GM12878 (cell line): ENCODE measurements at regions not wholly inside any gene's neighbourhood (a gene's known extent, or its start where the extent isn't known, plus 50 kb on each side); places are given as distances from the start of the nearest gene placed in this dataset.

Experiments used
- DPF2 ChIP-seq: fragments of 450-650 bp; IDR thresholded peaks from 2 replicates; pipeline ENCODE4 v1.6.1; 2017; ENCODE audit warnings: mild to moderate bottlenecking
- EZH2 ChIP-seq: IDR thresholded peaks from 2 replicates; pipeline ENCODE4 v1.6.1; 2012; ENCODE audit warnings: low read depth, mild to moderate bottlenecking, control low read depth, inconsistent platforms, low read length, borderline replicate concordance; ENCODE audit not compliant: control insufficient read depth
- MLLT1 ChIP-seq: fragments of 450-650 bp; IDR thresholded peaks from 2 replicates; pipeline ENCODE4 v1.6.1; 2016; ENCODE audit warnings: mild to moderate bottlenecking
- MXI1 ChIP-seq: fragments of 150-350 bp; IDR thresholded peaks from 2 replicates; pipeline ENCODE4 v1.6.1; 2011; ENCODE audit warnings: low read depth, mild to moderate bottlenecking, inconsistent platforms, low read length, improper control_type of control experiment
- RAD51 ChIP-seq: fragments of 450-650 bp; IDR thresholded peaks from 2 replicates; pipeline ENCODE4 v1.6.1; 2016; ENCODE audit warnings: moderate library complexity, mild to moderate bottlenecking, inconsistent platforms
- RFX5 ChIP-seq: IDR thresholded peaks from 2 replicates; pipeline ENCODE4 v1.6.1; 2011; ENCODE audit warnings: low read depth, low read length, improper control_type of control experiment
- ZNF622 ChIP-seq: fragments of 450-650 bp; IDR thresholded peaks from 2 replicates; pipeline ENCODE4 v1.6.1; 2017; ENCODE audit warnings: mild to moderate bottlenecking, inconsistent platforms
- TF ChIP-seq, protein P1 (sequence below): fragments of 450-650 bp; formaldehyde crosslinking; IDR thresholded peaks from 2 replicates; pipeline ENCODE4 v1.4.0; 2020; ENCODE audit warnings: mild to moderate bottlenecking, moderate library complexity
- TF ChIP-seq, protein P2 (sequence below): fragments of 450-650 bp; formaldehyde crosslinking; IDR thresholded peaks from 2 replicates; pipeline ENCODE4 v1.5.0; 2022; ENCODE audit warnings: mild to moderate bottlenecking, missing genetic modification characterization
- TF ChIP-seq, protein P3 (sequence below): fragments of 150-350 bp; IDR thresholded peaks from 2 replicates; pipeline ENCODE4 v1.6.1; 2016; ENCODE audit warnings: low read depth, low read length
- TF ChIP-seq, protein P4 (sequence below): fragments of 450-650 bp; IDR thresholded peaks from 2 replicates; pipeline ENCODE4 v1.6.1; 2017; ENCODE audit warnings: mild to moderate bottlenecking, moderate library complexity

- TF ChIP-seq, protein P1, sequence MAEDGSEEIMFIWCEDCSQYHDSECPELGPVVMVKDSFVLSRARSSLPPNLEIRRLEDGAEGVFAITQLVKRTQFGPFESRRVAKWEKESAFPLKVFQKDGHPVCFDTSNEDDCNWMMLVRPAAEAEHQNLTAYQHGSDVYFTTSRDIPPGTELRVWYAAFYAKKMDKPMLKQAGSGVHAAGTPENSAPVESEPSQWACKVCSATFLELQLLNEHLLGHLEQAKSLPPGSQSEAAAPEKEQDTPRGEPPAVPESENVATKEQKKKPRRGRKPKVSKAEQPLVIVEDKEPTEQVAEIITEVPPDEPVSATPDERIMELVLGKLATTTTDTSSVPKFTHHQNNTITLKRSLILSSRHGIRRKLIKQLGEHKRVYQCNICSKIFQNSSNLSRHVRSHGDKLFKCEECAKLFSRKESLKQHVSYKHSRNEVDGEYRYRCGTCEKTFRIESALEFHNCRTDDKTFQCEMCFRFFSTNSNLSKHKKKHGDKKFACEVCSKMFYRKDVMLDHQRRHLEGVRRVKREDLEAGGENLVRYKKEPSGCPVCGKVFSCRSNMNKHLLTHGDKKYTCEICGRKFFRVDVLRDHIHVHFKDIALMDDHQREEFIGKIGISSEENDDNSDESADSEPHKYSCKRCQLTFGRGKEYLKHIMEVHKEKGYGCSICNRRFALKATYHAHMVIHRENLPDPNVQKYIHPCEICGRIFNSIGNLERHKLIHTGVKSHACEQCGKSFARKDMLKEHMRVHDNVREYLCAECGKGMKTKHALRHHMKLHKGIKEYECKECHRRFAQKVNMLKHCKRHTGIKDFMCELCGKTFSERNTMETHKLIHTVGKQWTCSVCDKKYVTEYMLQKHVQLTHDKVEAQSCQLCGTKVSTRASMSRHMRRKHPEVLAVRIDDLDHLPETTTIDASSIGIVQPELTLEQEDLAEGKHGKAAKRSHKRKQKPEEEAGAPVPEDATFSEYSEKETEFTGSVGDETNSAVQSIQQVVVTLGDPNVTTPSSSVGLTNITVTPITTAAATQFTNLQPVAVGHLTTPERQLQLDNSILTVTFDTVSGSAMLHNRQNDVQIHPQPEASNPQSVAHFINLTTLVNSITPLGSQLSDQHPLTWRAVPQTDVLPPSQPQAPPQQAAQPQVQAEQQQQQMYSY = no peak
- TF ChIP-seq EZH2 (no peak), MLLT1 (no peak), DPF2 (no peak), RFX5 (no peak), MXI1 (no peak), RAD51 (no peak), ZNF622 (no peak)
- TF ChIP-seq, protein P2, sequence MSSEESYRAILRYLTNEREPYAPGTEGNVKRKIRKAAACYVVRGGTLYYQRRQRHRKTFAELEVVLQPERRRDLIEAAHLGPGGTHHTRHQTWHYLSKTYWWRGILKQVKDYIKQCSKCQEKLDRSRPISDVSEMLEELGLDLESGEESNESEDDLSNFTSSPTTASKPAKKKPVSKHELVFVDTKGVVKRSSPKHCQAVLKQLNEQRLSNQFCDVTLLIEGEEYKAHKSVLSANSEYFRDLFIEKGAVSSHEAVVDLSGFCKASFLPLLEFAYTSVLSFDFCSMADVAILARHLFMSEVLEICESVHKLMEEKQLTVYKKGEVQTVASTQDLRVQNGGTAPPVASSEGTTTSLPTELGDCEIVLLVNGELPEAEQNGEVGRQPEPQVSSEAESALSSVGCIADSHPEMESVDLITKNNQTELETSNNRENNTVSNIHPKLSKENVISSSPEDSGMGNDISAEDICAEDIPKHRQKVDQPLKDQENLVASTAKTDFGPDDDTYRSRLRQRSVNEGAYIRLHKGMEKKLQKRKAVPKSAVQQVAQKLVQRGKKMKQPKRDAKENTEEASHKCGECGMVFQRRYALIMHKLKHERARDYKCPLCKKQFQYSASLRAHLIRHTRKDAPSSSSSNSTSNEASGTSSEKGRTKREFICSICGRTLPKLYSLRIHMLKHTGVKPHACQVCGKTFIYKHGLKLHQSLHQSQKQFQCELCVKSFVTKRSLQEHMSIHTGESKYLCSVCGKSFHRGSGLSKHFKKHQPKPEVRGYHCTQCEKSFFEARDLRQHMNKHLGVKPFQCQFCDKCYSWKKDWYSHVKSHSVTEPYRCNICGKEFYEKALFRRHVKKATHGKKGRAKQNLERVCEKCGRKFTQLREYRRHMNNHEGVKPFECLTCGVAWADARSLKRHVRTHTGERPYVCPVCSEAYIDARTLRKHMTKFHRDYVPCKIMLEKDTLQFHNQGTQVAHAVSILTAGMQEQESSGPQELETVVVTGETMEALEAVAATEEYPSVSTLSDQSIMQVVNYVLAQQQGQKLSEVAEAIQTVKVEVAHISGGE (CRISPR knock-in tag) = no peak
- TF ChIP-seq, protein P3, sequence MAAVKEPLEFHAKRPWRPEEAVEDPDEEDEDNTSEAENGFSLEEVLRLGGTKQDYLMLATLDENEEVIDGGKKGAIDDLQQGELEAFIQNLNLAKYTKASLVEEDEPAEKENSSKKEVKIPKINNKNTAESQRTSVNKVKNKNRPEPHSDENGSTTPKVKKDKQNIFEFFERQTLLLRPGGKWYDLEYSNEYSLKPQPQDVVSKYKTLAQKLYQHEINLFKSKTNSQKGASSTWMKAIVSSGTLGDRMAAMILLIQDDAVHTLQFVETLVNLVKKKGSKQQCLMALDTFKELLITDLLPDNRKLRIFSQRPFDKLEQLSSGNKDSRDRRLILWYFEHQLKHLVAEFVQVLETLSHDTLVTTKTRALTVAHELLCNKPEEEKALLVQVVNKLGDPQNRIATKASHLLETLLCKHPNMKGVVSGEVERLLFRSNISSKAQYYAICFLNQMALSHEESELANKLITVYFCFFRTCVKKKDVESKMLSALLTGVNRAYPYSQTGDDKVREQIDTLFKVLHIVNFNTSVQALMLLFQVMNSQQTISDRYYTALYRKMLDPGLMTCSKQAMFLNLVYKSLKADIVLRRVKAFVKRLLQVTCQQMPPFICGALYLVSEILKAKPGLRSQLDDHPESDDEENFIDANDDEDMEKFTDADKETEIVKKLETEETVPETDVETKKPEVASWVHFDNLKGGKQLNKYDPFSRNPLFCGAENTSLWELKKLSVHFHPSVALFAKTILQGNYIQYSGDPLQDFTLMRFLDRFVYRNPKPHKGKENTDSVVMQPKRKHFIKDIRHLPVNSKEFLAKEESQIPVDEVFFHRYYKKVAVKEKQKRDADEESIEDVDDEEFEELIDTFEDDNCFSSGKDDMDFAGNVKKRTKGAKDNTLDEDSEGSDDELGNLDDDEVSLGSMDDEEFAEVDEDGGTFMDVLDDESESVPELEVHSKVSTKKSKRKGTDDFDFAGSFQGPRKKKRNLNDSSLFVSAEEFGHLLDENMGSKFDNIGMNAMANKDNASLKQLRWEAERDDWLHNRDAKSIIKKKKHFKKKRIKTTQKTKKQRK = no peak
- TF ChIP-seq, protein P4, sequence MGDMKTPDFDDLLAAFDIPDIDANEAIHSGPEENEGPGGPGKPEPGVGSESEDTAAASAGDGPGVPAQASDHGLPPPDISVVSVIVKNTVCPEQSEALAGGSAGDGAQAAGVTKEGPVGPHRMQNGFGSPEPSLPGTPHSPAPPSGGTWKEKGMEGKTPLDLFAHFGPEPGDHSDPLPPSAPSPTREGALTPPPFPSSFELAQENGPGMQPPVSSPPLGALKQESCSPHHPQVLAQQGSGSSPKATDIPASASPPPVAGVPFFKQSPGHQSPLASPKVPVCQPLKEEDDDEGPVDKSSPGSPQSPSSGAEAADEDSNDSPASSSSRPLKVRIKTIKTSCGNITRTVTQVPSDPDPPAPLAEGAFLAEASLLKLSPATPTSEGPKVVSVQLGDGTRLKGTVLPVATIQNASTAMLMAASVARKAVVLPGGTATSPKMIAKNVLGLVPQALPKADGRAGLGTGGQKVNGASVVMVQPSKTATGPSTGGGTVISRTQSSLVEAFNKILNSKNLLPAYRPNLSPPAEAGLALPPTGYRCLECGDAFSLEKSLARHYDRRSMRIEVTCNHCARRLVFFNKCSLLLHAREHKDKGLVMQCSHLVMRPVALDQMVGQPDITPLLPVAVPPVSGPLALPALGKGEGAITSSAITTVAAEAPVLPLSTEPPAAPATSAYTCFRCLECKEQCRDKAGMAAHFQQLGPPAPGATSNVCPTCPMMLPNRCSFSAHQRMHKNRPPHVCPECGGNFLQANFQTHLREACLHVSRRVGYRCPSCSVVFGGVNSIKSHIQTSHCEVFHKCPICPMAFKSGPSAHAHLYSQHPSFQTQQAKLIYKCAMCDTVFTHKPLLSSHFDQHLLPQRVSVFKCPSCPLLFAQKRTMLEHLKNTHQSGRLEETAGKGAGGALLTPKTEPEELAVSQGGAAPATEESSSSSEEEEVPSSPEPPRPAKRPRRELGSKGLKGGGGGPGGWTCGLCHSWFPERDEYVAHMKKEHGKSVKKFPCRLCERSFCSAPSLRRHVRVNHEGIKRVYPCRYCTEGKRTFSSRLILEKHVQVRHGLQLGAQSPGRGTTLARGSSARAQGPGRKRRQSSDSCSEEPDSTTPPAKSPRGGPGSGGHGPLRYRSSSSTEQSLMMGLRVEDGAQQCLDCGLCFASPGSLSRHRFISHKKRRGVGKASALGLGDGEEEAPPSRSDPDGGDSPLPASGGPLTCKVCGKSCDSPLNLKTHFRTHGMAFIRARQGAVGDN = no peak
Observed at GRCh38 chr12:75760573-75761294, 249.3 kb upstream of the KRR1 start (continued).
